ENCODE measurements at regions not wholly inside any gene's neighbourhood (a gene's known extent, or its start where the extent isn't known, plus 50 kb on each side); places are given as distances from the start of the nearest gene placed in this dataset.

DNA sequence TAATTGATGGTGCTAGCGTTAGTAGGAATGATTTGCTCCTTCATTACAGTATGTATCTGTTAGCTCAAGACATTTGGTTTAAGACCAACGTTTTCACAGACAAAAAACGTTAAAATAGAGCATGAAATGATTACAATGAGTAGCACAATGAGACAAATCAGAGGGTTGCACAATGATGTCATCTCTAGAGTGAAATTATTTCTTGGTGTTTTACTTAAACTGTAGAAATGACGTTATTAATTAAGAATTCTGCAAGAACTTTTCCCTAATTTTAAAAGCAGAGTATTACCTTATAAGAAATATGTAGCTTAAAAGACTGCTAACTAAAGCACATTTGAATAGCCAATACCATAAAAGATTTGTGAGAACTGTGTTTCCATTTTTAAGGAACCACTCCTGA, 373.4 kb upstream of the KIF2B start:
- ATAC-seq = no peak
- Histone ChIP-seq H3K27me3 (no peaks in the 10 kb centered on the region), H3K4me1 (no peaks in the 10 kb centered on the region)

DNA sequence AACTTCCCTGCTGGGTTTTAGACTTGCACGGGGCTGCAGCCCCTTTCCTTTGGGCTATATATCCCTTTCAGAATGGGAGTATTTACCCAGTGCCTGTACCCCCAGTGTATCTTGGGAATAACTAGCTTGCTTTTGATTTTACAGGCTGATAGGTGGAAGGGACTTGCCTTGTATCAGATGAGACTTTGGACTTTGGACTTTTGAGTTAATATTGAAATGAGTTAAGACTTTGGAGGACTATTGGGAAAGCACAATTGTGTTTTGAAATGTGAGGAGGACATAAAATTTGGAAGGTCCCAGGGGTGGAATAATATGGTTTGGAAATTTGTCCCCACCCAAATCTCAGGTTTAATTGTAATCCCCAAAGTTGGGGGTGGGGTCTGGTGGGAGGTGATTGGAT, 393.8 kb upstream of the KIF2B start:
- no peaks in the 10 kb centered on the region for H3K4me1 ChIP-seq
- H3K36me3 ChIP-seq (replicated peaks in 1 of 2; ENCODE audit: insufficient read depth in 1 of 2, low read depth in 2 of 2) = no peaks in the 10 kb centered on the region
- intact Hi-C loops (cut with DNase I) = no loop called here
- DNase-seq (no peak), ATAC-seq (no peak)
- H3K4me3 ChIP-seq = no peak overlapping the region
- TF ChIP-seq, protein P1, sequence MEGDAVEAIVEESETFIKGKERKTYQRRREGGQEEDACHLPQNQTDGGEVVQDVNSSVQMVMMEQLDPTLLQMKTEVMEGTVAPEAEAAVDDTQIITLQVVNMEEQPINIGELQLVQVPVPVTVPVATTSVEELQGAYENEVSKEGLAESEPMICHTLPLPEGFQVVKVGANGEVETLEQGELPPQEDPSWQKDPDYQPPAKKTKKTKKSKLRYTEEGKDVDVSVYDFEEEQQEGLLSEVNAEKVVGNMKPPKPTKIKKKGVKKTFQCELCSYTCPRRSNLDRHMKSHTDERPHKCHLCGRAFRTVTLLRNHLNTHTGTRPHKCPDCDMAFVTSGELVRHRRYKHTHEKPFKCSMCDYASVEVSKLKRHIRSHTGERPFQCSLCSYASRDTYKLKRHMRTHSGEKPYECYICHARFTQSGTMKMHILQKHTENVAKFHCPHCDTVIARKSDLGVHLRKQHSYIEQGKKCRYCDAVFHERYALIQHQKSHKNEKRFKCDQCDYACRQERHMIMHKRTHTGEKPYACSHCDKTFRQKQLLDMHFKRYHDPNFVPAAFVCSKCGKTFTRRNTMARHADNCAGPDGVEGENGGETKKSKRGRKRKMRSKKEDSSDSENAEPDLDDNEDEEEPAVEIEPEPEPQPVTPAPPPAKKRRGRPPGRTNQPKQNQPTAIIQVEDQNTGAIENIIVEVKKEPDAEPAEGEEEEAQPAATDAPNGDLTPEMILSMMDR (IDR thresholded peaks at IDR 0.05) = no peak
- TF ChIP-seq POLR2A (IDR thresholded peaks at IDR 0.05) = no peak
- H3K27me3 ChIP-seq = no peaks in the 10 kb centered on the region
- peaks cover 0 to 7% (median 0%) of the 10 kb centered on the region in 3 donors for H3K9me3 ChIP-seq
- H3K27ac ChIP-seq = no peak overlapping the region
- WGBS, 2 donors = 47 to 83% methylated on average over 1 of the region's 1 CpG

More for the DNA sequence above, 373.4 kb upstream of the KIF2B start:
- Histone ChIP-seq H3K9me3 (no peaks in the 10 kb centered on the region), H3K36me3 (replicated peaks in 1 of 2; ENCODE audit: insufficient read depth in 1 of 2, low read depth in 2 of 2) (no peaks in the 10 kb centered on the region), H3K4me3 (no peak overlapping the region), H3K27ac (no peak overlapping the region)
- intact Hi-C loops (cut with DNase I) = no loop called here
- TF ChIP-seq, protein P1 (IDR thresholded peaks at IDR 0.05) = no peak
- TF ChIP-seq POLR2A (IDR thresholded peaks at IDR 0.05) = no peak
- no peak for DNase-seq
- 39 to 44% methylated on average over 4 of the region's 4 CpGs for WGBS, 2 donors

DNA sequence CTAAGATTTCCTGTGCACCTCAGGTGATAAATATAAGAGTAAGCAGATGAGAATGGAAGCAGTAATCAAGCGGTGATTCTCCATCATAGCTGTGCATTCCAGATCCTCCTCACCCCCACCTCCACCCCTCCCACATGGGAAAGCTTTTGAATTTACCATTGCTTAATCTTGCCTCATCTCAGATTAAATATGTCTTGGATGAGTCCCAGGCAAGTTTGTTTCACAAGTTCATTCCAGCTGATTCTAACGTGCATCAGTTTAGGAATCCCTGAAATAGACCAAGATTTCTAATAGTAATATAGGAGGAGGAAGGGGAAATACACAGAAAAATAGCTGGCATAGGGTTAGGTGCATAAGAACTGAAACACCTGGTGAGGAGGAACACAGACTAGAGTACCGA, 396.2 kb upstream of the KIF2B start:
- peaks cover 0 to 7% (median 0%) of the 10 kb centered on the region in 3 donors for H3K9me3 ChIP-seq
- H3K27me3 ChIP-seq = no peaks in the 10 kb centered on the region
- intact Hi-C loops (cut with DNase I) = no loop called here
- no peak overlapping the region for H3K27ac ChIP-seq
- ATAC-seq (no peak), DNase-seq (no peak)
- no peak overlapping the region for H3K4me3 ChIP-seq
- 63 to 67% methylated on average over 3 of the region's 3 CpGs for WGBS, 2 donors
- no peaks in the 10 kb centered on the region for H3K36me3 ChIP-seq (replicated peaks in 1 of 2; ENCODE audit: insufficient read depth in 1 of 2, low read depth in 2 of 2)
- H3K4me1 ChIP-seq = no peaks in the 10 kb centered on the region
- no peak for TF ChIP-seq POLR2A (IDR thresholded peaks at IDR 0.05)
- TF ChIP-seq, protein P1 (IDR thresholded peaks at IDR 0.05) = no peak

DNA sequence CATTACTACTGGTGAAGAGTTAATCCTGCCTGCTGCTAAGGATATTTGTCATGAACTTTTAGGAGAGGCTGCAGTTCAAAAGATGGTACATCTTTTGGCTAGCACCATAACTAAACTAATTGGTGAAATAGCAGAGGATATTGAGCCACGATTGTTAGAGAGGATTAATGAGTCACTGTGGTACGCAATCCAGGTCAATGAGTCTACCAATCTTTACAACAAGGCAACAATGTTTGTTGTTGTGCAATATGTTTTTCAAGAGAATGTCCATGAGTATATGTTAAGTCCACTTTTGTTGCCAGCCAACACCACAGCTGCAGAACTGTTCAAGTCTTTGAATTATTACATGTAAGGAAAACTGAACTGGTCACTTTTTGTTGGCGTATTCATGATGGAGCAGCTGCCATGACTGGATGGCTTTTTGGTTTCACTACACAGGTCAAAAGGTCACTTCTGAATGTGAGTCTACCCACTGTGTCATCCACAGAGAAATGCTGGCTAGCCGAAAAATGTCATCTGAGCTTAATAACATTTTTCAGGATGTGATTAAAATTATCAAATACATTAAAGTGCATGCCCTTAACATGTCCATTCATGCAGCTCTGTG, 402.6 kb upstream of the KIF2B start:
- WGBS, 2 donors = 70 to 75% methylated on average over 4 of the region's 4 CpGs
- Histone ChIP-seq H3K27me3 (no peaks in the 10 kb centered on the region), H3K9me3 (no peaks in the 10 kb centered on the region), H3K27ac (no peak overlapping the region), H3K36me3 (replicated peaks in 1 of 2; ENCODE audit: insufficient read depth in 1 of 2, low read depth in 2 of 2) (no peaks in the 10 kb centered on the region), H3K4me1 (no peaks in the 10 kb centered on the region), H3K4me3 (no peak overlapping the region)
- DNase-seq (no peak), ATAC-seq (no peak)
- intact Hi-C loops (cut with DNase I) = no loop called here
- TF ChIP-seq, protein P1 (IDR thresholded peaks at IDR 0.05) = no peak
- TF ChIP-seq POLR2A (IDR thresholded peaks at IDR 0.05) = no peak

DNA sequence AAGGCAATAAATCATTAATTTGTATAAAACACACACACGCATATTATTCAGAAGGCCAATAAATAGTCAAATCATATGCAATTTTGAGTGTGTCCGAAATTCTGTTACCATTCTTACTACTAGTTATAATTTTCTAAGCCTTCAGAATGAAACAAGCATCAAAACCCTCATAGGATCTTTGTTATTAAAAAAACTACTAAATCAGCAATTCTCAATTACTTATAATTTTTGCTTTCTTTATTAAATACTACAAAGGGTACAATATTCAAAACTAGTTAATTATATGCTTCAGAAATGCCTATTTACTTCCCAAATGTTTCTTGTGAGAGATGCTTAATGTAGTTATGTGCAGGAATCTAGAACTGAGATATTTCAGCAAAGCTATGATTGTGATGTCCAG, 413.1 kb upstream of the KIF2B start:
- Histone ChIP-seq H3K4me1 (no peaks in the 10 kb centered on the region), H3K27me3 (no peaks in the 10 kb centered on the region), H3K4me3 (no peak overlapping the region), H3K27ac (no peak overlapping the region), H3K9me3 (no peaks in the 10 kb centered on the region), H3K36me3 (replicated peaks in 1 of 2; ENCODE audit: insufficient read depth in 1 of 2, low read depth in 2 of 2) (no peaks in the 10 kb centered on the region)
- WGBS, 2 donors = 39 to 48% methylated on average over 2 of the region's 2 CpGs
- intact Hi-C loops (cut with DNase I) = no loop called here
- DNase-seq (no peak), ATAC-seq (no peak)
- TF ChIP-seq POLR2A (IDR thresholded peaks at IDR 0.05) = no peak
- TF ChIP-seq, protein P1 (IDR thresholded peaks at IDR 0.05) = no peak
